ENCODE measurements at regions not wholly inside any gene's neighbourhood (a gene's known extent, or its start where the extent isn't known, plus 50 kb on each side); places are given as distances from the start of the nearest gene placed in this dataset.

- TF ChIP-seq CTCF (IDR thresholded peaks at IDR 0.05; ENCODE audit: low read length) = no peak
- TF ChIP-seq EZH2phosphoT487 (IDR thresholded peaks at IDR 0.05; ENCODE audit: low read length) = no peak
- no peak for TF ChIP-seq EZH2 (optimal IDR thresholded peaks at IDR 0.05; ENCODE audit: low read depth, low read length)
Measured at GRCh38 chr2:65722028-65722778, 289.8 kb upstream of the SPRED2 start.
